IMR-90 (cell line): ENCODE measurements at regions not wholly inside any gene's neighbourhood (a gene's known extent, or its start where the extent isn't known, plus 50 kb on each side); places are given as distances from the start of the nearest gene placed in this dataset.

Experiments
- CTCF ChIP-seq: conservative IDR thresholded peaks from 2 replicates; pipeline ENCODE4 v1.5.1; 2012; ENCODE audit warnings: mild to moderate bottlenecking, low read depth, low read length, improper control_type of control experiment
- MXI1 ChIP-seq: IDR thresholded peaks from 2 replicates; pipeline ENCODE4 v1.6.1; 2012; ENCODE audit warnings: low read depth, mild to moderate bottlenecking, low read length, moderate library complexity, borderline replicate concordance
- POLR2A ChIP-seq: IDR thresholded peaks from 2 replicates; pipeline ENCODE4 v1.6.1; 2012; ENCODE audit warnings: mild to moderate bottlenecking, low read depth, low read length
- SMC3 ChIP-seq: fragments of 150-350 bp; IDR thresholded peaks from 2 replicates; pipeline ENCODE4 v1.6.1; 2016; ENCODE audit warnings: low read depth, mild to moderate bottlenecking, antibody characterized with exemption, low read length, moderate library complexity

DNA sequence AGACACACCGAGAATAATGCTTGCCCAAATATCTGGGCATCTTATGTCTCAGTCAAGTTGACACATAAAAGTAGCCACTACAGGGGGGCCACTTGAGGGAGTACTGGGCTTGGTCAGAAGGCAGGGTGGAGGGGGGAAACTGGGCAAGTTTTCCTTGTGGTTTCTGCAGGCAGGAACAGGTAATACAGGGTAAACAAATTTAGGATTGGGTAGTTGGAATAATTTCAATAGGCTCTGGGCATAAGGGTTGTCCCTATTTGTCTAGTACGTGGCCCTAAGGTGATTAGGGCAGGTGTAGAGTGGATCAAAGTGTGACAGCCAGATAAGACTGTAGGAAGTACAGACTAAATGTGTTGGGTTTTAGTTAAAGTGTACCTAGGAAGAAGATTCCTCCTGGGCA is 353.1 kb downstream of the TLE4 start:
- no peak for TF ChIP-seq POLR2A
- TF ChIP-seq CTCF, result no peak
- no peak for TF ChIP-seq MXI1
- TF ChIP-seq SMC3, result no peak
